ENCODE measurements at regions not wholly inside any gene's neighbourhood (a gene's known extent, or its start where the extent isn't known, plus 50 kb on each side); places are given as distances from the start of the nearest gene placed in this dataset.
"Not testable (repeated sequence)": the region's sequence is repeated elsewhere in the genome, so short reads cannot be mapped to it uniquely, and the experiment has no call there.

GRCh38 chr7:50848203-50848602 is 65.5 kb upstream of the GRB10 start:
- no peak overlapping the region for H3K27ac ChIP-seq
- no peak for TF ChIP-seq CTCF (conservative IDR thresholded peaks at IDR 0.05)

DNA sequence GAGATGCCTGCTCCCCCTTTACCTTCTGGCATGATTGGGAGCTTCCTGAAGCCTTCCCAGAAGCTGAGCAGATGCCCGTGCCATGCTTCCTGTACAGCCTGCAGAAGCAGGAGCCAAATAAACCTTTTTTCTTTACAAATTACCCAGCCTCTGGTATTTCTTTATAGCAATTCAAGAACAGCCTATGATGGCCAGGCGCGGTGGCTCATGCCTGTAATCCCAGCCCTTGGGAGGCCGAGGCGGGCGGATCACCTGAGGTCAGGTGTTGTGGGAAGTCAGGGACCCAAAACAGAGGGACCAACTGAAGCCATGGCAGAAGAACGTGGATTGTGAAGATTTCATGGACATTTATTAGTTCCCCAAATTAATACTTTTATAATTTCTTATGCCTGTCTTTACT is 62.2 kb upstream of the GRB10 start:
- H3K27ac ChIP-seq: not testable (repeated sequence)

- H3K27ac ChIP-seq: no peak overlapping the region
- no peak for TF ChIP-seq CTCF (conservative IDR thresholded peaks at IDR 0.05)
These were observed 59.3 kb upstream of the GRB10 start for GRCh38 chr7:50842041-50842440.

GRCh38 chr7:50838675-50839377 is 56.1 kb upstream of the GRB10 start:
- no peak for TF ChIP-seq CTCF (conservative IDR thresholded peaks at IDR 0.05)

DNA sequence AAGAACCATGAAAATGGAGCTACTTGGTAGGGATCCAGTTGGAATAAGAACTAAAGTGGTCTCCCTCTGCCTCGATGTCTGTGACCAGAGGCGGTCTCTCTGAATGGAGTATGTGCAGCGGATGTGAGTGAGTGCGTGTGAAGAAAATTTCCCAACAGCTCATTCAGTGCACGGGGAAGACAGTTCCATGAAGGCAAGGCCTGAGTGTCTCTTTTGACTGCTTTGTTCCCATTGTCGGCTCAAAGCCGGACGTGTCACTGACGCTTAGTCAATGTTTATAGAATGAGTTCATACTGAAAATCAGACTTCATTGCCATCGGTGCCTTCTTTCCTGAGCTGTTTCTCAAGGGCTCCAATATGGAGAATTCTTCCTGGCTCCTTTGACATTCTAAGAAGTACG is 55.3 kb upstream of the GRB10 start:
- H3K27ac ChIP-seq: no peak overlapping the region
- no peak for TF ChIP-seq CTCF (conservative IDR thresholded peaks at IDR 0.05)

More at GRCh38 chr7:50838675-50839377, 56.1 kb upstream of the GRB10 start:
- H3K27ac ChIP-seq: no peak overlapping the region

- no peak overlapping the region for H3K27ac ChIP-seq
- no peak for TF ChIP-seq CTCF (conservative IDR thresholded peaks at IDR 0.05)
These were observed 54.0 kb upstream of the GRB10 start for GRCh38 chr7:50836646-50837045.

- no peak overlapping the region for H3K27ac ChIP-seq
- TF ChIP-seq CTCF (conservative IDR thresholded peaks at IDR 0.05): no peak
These were observed 52.5 kb upstream of the GRB10 start for GRCh38 chr7:50835156-50835555.

GRCh38 chr7:50834679-50835078 is 52.0 kb upstream of the GRB10 start:
- TF ChIP-seq CTCF (conservative IDR thresholded peaks at IDR 0.05): no peak
- no peak overlapping the region for H3K27ac ChIP-seq
